ENCODE measurements at regions not wholly inside any gene's neighbourhood (a gene's known extent, or its start where the extent isn't known, plus 50 kb on each side); places are given as distances from the start of the nearest gene placed in this dataset.

- no peak for TF ChIP-seq EZH2 (IDR thresholded peaks at IDR 0.05)
- TF ChIP-seq CTCF (IDR thresholded peaks at IDR 0.05): no peak
- TF ChIP-seq EZH2phosphoT487 (IDR thresholded peaks at IDR 0.05): no peak
These were observed 236.7 kb downstream of the SLITRK2 start for GRCh38 chrX:146054311-146054710.
